HG03060 (cell line): ENCODE measurements at regions not wholly inside any gene's neighbourhood (a gene's known extent, or its start where the extent isn't known, plus 50 kb on each side); places are given as distances from the start of the nearest gene placed in this dataset.

Experiments
- ATAC-seq: cut with Tn5 transposase; IDR thresholded peaks from one replicate; pipeline ENCODE4 v1.9.1; 2021; ENCODE audit warnings: low read depth, moderate number of reproducible peaks; ENCODE audit not compliant: unreplicated experiment

DNA sequence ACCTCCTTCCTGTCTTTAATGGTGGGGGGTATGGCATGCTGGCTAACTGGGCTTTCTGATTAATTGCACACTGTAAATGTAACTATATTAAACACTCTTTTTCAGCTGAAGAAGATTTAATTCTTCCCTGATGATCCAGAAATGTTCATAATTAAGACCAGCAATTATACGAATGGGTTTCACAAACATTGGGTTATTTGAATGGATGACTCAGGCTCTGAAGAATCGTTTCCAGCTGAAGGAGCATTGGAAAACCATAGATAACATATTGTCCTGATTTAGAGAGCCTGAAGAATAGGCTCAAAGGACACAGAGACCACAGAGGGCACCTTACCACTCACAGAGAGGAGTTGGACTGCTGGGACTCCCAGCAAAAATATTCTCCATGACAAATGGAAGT, 130.7 kb upstream of the SSTR4 start:
- no peak for ATAC-seq

DNA sequence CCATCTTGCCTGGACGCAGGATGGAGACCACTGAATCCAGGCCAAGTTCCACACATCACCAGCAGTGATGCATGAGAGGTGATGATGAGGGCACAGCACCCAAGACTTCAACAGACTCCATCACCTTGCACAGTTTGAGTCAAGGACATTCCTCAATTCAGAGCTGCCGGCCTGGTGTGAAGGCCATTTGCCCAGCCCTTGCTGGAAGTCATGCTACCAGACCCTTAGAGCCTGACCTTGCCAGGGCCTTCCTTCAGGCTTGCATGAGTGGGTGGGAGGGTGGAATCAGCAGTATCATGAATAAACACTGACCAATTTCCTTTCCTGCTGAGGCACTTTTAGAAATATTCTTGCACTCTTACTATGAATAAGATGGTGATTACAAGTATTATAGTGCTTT, 130.2 kb upstream of the SSTR4 start:
- ATAC-seq, result no peak

DNA sequence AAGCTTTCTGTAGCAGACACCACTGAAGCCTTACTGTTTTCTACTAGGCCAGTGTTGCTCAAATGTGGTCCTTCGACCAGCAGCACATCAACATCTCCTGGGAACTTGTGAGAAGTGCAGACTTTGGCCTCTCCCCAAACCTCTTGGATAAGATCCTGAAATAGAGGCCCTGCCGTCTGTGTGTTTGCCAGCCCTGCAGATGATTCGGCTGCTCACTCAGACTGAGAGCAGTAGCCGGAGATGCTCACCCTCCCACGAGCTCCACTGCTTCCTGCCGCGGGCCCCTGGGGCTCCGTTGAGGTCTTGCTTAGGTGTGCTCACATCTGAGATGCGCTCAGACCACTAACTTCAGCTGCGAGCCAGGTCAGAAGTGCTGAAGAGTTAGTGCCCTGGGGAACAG, 129.5 kb upstream of the SSTR4 start:
- ATAC-seq, result no peak

DNA sequence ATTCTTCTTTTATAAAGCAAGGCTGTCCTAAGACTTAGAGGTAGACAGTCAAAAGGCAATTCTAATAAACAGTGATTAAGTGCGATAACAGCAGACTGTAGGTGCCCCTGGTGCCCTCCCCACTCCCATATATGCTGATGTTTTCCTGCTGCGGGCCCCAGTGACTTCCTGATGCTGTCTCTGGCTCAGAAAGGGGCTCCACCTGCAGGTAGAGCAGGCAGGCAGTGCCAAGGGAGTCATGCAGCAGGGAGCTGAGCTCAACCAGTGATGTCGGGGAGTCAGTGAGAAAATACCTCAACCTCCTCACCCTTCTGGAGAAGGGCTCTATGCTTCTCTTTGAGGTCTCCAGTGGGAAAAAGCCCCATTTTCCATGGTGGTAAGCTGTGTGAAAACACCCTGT, 126.7 kb upstream of the SSTR4 start:
- ATAC-seq, result no peak

DNA sequence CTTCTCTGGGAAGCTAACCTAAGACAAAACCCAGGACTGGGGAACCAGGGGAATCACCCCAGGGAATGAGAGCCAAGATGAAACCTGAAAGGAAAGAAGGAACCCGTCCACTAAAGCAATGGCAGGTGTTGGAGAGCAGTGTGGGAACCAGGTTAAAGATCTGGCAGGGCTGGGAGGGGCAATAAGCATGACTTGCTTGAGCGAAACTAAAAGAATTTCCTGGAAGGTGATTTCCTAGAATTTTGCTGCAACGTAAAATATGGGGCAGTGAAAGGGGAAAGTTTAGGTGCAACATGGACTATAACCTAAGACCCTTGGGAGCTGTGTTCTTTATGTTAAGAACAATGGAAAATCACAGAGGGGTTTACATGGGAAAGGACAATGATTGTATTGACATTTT, 126.2 kb upstream of the SSTR4 start:
- no peak for ATAC-seq

DNA sequence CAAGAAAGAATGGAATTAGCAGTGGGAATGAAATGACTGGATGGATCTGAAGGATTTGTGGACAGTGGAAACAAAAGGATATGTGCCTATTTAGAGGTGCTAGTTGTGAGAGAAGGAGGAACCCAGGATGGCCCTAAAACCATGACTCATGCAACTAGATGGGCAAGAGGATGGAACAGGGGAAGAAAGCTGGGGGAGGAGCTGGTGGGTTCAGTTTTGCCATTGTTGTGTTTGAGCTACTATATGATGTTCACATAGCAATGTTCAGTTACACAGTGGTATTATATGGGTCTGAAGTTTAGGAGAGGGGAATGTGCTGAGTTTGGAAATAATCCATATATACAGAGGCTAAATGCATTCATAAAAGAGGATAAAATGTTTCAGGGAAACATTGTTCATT, 125.7 kb upstream of the SSTR4 start:
- no peak for ATAC-seq

DNA sequence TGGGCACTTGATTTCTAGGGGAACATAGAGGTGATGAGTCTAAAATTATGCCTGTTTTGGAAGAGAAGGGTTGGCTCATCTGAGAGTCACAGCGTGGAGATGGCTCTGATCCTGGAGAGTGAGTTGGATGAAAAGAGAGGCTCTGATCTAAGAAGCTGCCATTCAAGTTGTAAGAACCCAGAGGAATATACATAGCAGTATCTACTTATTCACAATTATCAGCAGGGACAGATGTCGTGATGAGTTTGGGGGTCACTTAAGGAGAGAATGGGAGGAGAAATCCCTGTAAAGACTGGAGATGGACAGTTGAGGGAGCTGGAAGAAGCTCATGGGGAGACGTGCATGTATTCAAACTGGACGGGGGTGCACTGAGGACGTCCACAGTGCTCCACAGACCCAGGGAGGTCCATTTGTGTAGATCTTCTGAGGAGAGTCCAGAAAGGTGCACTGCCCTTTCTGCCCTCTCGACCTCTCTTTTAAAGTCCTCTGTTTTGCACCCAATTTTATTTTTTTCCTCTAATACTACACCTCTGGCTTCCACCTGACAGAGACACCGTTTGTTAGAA, 124.7 kb upstream of the SSTR4 start:
- no peak for ATAC-seq

DNA sequence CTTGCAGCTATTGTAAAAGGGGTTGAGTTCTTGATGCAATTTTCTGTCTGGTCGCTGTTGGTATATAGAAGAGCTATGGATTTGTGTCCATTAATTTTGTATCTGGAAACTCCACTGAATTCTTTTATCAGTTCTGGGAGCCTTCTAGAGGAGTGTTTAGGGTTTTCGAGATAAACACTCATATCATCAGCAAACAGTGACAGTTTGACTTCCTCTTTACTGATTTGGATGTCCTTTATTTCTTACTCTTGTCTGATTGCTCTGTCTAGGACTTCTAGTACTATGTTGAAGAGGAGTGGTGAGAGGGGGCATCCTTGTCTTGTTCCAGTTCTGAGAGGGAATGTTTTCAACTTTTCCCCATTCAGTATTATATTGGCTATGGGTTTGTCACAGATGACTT, 120.8 kb upstream of the SSTR4 start:
- ATAC-seq, result no peak

DNA sequence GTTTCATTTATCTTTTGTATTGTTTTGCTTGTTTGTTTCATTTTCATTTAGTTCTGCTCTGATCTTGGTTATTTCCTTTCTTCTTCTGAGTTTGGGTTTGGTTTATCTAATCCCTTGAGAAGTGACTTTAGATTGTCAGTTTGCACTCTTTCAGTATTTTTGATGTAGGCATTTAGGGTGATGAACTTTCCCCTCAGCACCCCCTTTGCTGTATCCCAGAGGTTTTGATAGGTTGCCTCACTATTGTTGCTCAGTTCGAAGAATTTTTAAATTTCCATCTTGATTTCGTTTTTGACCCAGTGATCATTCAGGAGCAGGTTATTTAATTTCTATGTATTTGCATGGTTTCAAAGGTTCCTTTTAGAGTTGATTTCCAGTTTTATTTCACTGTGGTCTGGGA, 119.6 kb upstream of the SSTR4 start:
- ATAC-seq, result no peak

DNA sequence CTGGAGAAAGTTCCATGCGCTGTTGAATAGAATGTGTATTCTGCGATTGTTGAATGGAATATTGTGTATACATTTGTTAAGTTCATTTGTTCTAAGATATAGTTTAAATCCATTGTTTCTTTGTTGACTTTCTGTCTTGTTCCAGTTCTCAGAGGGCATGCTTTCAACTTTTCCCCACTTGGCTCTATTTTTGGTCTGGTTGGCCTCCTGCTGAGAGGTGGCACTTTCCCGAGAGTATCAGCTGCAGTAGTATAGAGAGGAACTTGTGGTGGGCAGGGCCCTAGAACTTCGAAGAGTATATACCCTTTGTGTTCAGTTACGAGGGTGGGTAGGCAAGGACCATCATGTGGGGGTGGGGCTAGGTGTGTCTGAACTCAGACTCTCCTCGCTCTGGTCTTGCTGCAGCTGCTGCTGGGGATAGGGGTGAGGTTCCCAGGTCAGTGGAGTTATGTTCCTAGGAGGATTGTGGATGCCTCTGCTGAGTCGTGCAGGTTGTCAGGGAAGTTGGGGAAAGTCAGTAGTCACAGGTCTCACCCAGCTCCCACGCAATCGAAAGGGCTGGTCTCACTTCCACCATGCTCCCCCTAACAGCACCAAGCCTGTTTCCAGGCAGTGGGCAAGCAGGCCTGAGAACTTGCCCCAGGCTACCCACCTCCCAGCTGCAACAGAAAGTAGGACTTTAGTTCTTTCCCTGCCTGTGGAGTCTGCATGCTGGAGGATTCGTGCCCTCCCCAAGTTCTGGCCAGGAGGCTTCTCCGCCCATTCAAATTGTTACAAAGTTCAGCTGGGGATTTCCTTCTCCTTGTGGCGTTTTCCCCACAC, 118.9 kb upstream of the SSTR4 start:
- no peak for ATAC-seq

DNA sequence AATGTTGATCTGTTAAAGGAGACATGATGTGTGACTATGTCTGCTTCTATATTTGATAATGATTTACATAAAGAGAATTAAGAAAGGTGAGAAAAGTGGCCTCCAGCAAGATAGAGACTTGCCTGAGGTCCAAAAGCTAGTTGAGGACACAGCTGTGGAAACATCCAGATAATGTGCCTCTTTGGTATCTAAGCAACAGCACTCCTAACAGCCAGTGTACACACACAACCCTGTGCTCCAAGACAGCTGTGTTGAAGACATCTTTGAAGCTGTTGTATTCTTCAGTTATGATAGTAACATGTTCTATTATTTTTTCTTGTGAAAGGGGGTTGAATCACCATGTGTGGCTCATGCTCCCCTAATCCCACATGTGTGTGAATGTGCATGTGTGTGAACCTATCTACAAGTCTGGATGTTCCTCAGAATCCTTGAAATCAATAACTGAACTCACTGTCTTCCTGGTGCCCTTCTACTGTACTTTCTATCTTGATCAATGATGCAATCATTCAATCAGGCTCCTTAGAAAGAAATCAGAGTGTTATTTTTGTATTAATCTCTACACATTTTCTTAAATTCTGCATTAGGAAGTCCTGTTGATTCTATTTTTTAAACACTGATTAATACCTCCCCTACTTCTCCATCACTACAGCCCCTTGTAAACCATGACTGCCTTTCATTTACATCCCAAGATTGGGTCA, 116.7 kb upstream of the SSTR4 start:
- ATAC-seq, result no peak

DNA sequence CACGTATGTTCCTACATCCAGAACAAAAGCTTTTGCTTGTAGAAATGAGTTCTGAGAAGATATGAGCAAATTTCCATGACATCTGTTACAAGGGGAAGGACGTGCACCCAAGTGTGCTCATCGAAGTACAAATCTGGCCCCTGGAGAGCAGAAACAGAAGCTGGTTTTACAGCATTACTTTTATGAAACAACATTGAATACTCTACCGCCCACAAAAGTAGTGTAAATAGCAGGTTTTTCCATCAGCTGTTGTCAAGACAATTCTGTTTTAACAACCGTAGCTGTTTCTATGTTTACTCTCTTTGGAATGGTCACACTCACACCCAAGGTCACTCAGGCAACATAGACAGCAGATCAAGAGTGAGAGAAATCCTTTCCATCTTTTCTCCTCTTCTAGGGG, 114.2 kb upstream of the SSTR4 start:
- no peak for ATAC-seq

DNA sequence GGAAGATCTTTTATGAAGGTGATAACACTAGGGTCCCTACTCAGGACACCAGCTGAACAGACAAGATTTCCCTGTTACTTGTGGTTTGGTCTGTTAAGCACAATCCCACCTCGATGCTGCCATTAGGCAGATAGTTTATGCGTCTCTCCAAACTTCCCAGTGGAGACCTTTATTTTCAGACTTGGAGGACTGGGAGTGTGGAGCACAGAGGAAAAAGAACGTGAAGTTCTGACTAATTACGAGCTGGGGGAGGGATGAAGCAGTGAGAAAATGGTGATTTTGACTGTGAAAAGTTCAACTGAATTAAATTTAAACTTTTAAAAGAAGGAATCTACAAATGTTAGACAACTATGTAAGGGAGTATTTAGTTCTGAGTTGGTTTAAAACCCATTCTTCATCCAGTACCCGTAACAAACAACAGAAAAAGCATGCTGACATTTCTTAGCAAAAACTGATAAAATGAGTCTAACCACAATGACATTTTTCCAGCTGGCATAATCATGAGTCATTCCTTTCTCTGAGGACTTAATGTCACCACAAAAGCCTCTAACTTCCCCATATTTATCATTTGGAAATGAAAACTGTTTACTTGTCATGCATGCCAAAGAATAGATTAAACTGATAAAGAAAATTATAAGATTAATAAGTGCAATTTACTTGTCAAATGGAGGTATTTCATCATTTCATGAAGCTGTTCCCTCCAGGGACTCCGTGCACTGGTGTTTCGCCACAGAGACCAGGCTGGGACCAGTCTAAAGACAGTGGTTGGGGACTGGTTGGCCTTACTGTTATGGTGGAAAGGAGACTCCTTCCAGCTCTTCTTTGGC, 113.3 kb upstream of the SSTR4 start:
- no peak for ATAC-seq

DNA sequence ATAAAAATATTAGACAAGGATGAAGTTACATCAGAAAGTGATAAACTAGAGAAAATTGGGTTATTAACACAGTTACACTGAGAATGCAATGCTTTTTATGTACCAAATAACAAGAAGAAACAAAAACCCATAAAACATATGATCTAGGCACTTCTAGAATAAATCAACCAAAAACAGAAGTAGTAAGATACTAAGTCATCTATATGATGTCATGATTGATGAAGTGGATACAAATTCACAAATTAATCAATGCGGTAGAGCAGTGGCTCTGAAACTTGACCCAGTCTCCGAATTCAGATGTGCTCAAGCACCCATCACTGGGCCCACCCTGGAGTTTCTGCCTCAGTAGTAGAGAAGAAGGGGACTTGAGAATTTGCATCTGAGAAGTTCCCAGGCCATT, 112.1 kb upstream of the SSTR4 start:
- ATAC-seq, result no peak

DNA sequence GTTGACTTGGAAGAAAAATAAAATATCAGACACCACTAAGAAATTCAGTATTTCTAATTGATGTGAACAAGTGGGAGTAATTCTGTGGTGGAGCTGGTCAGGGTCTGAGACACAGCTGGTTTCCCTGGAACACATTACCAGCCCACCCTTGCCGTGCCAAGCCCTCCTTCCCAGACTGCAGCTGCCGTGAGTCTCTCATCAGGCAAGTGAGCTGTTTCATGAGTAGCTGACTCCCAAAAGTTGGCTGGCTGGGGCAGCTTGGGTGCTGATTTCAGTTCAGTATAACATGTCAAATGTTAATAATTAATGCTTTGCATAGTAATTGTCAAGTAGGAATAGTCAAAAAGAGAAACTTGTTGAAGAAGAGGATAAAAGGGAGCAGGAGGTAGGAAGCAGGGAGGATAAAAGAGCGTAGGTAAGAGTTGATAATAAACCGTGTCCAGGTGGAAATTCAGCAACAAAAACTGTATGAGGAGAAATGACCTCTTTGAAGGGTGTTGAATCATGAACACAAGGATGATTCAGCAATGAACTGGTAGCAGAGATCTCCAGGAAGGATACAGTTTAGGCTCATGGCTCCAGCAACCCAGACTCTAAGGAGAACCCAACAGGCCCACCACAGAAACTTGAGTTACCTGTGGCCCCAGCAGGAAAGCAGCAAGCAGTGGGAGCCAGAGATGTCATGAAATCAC, 110.9 kb upstream of the SSTR4 start:
- no peak for ATAC-seq

DNA sequence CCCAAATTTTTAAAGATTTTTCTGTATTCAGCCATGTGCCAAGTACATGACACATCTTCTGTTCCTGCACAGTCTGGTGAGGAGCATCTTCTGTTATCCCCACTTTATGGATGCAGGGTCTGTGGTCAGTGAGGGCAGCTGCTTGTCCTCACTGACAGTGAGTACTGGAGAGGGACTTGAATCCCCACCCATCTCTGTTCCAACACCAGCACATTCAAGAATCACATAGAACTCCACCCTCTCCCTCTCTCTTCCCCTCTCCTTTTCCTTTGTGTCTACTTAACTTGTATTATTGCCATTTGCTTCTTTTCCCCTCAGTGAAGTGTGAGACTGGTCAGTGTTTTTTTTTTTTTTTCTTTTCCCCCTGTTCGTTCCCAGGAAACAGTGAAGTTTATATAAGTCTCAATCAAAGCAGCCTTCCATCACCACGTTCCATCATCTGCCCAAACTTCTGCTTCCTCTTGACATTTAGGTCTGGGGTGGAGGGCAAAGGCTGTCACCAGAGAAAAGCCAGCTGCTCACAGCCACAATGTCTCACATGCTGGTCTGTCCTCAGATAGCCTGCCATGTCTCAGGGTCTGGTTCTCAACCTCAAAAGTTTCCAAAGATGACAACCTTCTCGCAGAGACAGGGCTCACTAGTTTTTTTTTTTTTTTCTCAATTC, 110.0 kb upstream of the SSTR4 start:
- no peak for ATAC-seq

DNA sequence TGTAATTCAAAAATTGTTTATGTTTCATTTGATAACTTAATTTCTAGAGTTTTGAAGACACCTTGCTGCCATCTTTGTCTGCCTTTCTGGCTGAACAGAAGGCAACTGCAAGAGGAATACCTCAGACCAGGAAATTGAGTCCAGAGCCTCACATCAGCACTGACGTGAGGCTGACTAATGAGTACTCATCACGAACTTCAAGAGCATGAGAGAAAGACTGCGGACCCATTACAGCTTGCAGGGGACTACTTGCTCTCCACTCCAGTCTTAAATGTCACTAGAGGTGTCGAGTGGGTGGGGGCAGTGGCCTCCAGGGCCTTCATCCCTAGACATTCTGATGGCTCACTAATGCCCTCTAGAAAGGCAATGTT, 109.5 kb upstream of the SSTR4 start:
- ATAC-seq, result no peak

DNA sequence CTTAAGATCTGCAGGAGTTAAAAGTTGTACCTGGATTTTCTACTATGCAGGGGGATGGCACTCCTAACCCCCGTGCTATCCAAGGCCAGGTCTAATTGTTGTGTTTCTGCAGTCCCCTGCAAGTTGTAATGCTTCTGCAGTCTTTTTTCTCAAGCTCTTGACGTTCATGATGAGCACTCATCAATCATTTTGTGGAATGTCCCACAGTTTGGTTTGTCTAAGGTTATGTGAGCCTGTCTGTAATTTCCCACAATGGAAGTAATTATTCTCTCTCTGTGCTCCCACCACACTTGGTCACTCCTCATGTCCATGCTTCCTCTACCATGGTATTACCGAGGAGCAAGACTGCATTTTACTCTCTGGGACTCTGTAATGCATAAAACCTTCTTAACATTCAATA, 107.6 kb upstream of the SSTR4 start:
- ATAC-seq, result no peak

DNA sequence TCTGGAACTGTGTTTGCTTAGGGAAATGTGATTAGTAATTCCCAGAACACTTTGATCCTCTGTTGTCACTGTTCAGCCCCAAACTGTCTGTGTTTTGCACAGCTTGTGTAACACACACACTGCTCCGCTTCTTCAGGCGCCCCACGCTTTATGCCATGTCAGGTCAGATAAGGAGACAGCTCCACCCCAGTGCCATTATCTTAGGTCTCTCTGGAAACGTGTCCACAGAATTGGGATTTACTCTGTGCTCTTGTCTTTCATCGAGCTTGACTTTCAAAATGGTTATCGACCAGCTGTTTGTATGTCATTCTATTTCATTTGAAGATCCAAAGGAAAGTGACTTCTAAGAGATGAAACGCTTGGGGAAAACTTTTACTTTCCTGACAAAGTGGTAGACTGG, 106.4 kb upstream of the SSTR4 start:
- no peak for ATAC-seq

DNA sequence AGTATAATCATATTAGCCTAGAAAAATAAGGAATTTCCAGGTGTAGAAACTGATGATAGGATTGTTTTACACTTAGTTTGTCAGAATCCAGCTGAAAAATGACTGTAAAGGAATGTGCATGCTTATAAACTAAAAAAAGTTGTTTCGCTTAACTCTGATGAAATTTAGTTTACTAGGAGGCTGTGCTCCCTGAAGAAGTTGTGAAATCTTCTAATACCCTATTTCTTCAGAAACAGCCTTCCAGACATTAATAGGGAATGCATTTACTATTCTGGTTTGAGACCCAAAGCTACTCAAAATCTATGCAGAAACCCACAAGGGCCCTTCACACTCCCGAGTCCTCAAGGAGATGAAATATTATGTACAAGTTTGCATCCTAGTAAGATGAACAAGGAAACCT, 105.5 kb upstream of the SSTR4 start:
- ATAC-seq, result no peak
